Tibial nerve (tissue), 3 donors: ENCODE measurements at regions not wholly inside any gene's neighbourhood (a gene's known extent, or its start where the extent isn't known, plus 50 kb on each side); places are given as distances from the start of the nearest gene placed in this dataset.

Experiments used
- POLR2A ChIP-seq, 2 donors: fragments of 450-650 bp; IDR thresholded peaks; one replicate each; pipeline ENCODE4 v1.6.1; 2017; ENCODE audit warnings: antibody characterized with exemption in 2 of 2, mild to moderate bottlenecking in 2 of 2, moderate library complexity in 2 of 2
- TF ChIP-seq, protein P1 (sequence below), 5 experiments: fragments of 200-600 bp in 3 of 5; fragments of 450-650 bp in 2 of 5; sonication (generic) in 3 of 5; IDR thresholded peaks; one replicate each; pipeline ENCODE4 v1.5.1; 2016 to 2019; ENCODE audit warnings: antibody characterized with exemption in 5 of 5, mild to moderate bottlenecking in 3 of 5, moderate library complexity in 2 of 5

DNA sequence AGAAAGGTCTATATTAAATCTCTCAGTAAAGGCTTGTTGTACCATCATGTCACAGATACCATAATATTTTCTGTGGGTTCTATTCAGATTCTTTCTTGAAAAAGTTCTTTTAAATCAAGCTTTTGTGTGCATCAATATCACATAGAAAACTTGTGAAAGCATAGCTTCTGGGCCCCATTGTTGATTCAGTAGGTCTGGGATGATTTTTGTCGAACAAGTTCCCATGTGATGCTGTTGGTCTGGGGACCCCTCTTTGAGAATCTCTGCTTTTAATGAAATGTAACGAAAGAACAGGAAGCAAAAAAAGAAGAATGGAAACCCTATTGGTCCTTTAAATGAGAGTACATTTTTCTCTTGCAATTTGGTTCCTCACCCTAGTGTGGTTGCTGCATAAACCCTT, 597.7 kb upstream of the CITED2 start:
- TF ChIP-seq, protein P1, sequence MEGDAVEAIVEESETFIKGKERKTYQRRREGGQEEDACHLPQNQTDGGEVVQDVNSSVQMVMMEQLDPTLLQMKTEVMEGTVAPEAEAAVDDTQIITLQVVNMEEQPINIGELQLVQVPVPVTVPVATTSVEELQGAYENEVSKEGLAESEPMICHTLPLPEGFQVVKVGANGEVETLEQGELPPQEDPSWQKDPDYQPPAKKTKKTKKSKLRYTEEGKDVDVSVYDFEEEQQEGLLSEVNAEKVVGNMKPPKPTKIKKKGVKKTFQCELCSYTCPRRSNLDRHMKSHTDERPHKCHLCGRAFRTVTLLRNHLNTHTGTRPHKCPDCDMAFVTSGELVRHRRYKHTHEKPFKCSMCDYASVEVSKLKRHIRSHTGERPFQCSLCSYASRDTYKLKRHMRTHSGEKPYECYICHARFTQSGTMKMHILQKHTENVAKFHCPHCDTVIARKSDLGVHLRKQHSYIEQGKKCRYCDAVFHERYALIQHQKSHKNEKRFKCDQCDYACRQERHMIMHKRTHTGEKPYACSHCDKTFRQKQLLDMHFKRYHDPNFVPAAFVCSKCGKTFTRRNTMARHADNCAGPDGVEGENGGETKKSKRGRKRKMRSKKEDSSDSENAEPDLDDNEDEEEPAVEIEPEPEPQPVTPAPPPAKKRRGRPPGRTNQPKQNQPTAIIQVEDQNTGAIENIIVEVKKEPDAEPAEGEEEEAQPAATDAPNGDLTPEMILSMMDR (IDR thresholded peaks at IDR 0.05) = no peak
- no peak for TF ChIP-seq POLR2A (IDR thresholded peaks at IDR 0.05)
